ENCODE measurements at regions not wholly inside any gene's neighbourhood (a gene's known extent, or its start where the extent isn't known, plus 50 kb on each side); places are given as distances from the start of the nearest gene placed in this dataset.

DNA sequence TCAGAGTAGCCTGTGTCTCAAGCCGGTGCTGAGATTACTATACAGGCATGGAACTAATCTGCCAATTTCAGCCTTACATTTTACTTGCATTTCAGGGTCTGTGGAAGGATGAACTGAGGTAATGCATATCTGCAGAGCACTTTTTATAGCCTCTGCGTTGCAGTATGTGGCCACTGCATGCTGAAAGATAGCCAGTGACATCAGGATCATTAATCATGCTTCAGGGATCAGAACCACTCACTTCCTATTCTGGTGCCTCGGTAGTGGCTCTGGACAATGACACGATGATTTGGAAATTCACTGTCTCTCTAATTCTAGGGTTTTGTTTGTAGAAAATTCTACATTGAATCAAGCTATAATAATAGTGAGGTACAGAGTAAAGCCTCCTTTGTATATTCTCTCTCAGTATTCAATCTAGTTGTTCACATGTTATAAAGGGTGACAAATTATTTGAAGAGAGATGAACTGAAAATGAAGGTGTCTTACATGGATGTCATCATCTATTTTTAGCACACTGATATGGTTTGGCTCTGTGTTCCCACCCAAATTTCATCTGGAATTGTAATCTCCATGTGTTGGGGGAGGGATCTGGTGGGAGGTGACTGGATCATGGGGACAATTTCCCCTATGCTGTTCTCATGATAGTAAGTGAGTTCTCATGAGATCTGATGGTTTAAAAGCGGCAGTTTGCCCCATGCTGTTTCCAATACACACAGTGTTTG lies 554.3 kb upstream of the MIS18BP1 start (continued):
- TF ChIP-seq, protein P1, sequence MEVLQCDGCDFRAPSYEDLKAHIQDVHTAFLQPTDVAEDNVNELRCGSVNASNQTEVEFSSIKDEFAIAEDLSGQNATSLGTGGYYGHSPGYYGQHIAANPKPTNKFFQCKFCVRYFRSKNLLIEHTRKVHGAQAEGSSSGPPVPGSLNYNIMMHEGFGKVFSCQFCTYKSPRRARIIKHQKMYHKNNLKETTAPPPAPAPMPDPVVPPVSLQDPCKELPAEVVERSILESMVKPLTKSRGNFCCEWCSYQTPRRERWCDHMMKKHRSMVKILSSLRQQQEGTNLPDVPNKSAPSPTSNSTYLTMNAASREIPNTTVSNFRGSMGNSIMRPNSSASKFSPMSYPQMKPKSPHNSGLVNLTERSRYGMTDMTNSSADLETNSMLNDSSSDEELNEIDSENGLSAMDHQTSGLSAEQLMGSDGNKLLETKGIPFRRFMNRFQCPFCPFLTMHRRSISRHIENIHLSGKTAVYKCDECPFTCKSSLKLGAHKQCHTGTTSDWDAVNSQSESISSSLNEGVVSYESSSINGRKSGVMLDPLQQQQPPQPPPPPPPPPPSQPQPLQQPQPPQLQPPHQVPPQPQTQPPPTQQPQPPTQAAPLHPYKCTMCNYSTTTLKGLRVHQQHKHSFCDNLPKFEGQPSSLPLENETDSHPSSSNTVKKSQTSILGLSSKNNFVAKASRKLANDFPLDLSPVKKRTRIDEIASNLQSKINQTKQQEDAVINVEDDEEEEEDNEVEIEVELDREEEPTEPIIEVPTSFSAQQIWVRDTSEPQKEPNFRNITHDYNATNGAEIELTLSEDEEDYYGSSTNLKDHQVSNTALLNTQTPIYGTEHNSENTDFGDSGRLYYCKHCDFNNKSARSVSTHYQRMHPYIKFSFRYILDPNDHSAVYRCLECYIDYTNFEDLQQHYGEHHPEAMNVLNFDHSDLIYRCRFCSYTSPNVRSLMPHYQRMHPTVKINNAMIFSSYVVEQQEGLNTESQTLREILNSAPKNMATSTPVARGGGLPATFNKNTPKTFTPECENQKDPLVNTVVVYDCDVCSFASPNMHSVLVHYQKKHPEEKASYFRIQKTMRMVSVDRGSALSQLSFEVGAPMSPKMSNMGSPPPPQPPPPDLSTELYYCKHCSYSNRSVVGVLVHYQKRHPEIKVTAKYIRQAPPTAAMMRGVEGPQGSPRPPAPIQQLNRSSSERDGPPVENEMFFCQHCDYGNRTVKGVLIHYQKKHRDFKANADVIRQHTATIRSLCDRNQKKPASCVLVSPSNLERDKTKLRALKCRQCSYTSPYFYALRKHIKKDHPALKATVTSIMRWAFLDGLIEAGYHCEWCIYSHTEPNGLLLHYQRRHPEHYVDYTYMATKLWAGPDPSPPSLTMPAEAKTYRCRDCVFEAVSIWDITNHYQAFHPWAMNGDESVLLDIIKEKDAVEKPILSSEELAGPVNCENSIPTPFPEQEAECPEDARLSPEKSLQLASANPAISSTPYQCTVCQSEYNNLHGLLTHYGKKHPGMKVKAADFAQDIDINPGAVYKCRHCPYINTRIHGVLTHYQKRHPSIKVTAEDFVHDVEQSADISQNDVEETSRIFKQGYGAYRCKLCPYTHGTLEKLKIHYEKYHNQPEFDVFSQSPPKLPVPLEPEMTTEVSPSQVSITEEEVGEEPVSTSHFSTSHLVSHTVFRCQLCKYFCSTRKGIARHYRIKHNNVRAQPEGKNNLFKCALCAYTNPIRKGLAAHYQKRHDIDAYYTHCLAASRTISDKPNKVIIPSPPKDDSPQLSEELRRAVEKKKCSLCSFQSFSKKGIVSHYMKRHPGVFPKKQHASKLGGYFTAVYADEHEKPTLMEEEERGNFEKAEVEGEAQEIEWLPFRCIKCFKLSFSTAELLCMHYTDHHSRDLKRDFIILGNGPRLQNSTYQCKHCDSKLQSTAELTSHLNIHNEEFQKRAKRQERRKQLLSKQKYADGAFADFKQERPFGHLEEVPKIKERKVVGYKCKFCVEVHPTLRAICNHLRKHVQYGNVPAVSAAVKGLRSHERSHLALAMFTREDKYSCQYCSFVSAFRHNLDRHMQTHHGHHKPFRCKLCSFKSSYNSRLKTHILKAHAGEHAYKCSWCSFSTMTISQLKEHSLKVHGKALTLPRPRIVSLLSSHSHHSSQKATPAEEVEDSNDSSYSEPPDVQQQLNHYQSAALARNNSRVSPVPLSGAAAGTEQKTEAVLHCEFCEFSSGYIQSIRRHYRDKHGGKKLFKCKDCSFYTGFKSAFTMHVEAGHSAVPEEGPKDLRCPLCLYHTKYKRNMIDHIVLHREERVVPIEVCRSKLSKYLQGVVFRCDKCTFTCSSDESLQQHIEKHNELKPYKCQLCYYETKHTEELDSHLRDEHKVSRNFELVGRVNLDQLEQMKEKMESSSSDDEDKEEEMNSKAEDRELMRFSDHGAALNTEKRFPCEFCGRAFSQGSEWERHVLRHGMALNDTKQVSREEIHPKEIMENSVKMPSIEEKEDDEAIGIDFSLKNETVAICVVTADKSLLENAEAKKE (CRISPR knock-in tag; IDR thresholded peaks at IDR 0.05): no peak

DNA sequence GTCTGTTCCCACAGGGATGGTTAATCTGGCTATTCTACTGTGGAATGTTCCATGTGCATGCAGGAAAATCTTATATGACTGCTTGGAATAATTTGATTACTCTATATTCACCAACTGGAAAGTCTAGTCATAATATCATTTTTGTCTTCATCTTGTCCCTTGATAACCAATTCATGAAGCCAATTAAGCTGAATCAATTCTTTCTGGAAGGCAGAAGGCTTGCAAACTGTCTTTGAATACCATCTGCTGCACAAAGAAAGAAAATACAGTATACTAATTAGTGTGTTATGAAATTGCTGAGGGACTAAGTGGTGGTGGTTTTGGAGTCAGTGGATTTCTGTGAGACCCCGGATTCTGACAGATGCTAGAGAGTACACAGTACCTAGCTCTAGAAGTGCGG lies 546.5 kb upstream of the MIS18BP1 start:
- Histone ChIP-seq H3K36me3 (ENCODE audit: insufficient read depth) (no peaks in the 10 kb centered on the region), H3K27ac (ENCODE audit: low read depth) (no peak overlapping the region), H3K4me1 (ENCODE audit: insufficient read depth) (no peaks in the 10 kb centered on the region), H3K4me2 (no peak overlapping the region), H3K9me2 (ENCODE audit: insufficient read depth) (no peaks in the 10 kb centered on the region; the same call in 1 of the 2 replicates), H2AFZ (no peak overlapping the region), H3K27me3 (ENCODE audit: insufficient read depth) (no peaks in the 10 kb centered on the region), H4K20me1 (replicated peaks; ENCODE audit: insufficient read depth) (no peaks in the 10 kb centered on the region), H3K79me2 (replicated peaks; ENCODE audit: insufficient read depth) (no peaks in the 10 kb centered on the region), H3K4me3 (no peak overlapping the region), H3F3A (replicated peaks; ENCODE audit: low read depth) (no peaks in the 10 kb centered on the region)
- DNase-seq (ENCODE audit: low spot score) (no peak), ATAC-seq (no peak)
- H3K36me3 Mint-ChIP-seq (ENCODE audit: low read depth): peaks cover 4% of the 10 kb centered on the region; the same call in 1 of the 3 replicates
- H3K27me3 Mint-ChIP-seq (ENCODE audit: insufficient read depth, low read depth, poor library complexity): no peaks in the 10 kb centered on the region
- no peak overlapping the region for H3K27ac Mint-ChIP-seq
- no peaks in the 10 kb centered on the region for H3K4me1 Mint-ChIP-seq
- H3K9me3 Mint-ChIP-seq: peaks cover 5% of the 10 kb centered on the region; the same call in 1 of the 3 replicates
- no peak overlapping the region for H3K4me3 Mint-ChIP-seq
- TF ChIP-seq POLR2AphosphoS5 (IDR thresholded peaks at IDR 0.05; ENCODE audit: low read depth) (no peak), ZNF114 (CRISPR knock-in tag; IDR thresholded peaks at IDR 0.05) (no peak), STAT1 (IDR thresholded peaks at IDR 0.05; ENCODE audit: unreplicated experiment) (no peak), EZH2 (IDR thresholded peaks at IDR 0.05; ENCODE audit: low read depth, unreplicated experiment) (no peak), EZH2phosphoT487 (IDR thresholded peaks at IDR 0.05; ENCODE audit: unreplicated experiment) (no peak)
- TF ChIP-seq, protein P2, sequence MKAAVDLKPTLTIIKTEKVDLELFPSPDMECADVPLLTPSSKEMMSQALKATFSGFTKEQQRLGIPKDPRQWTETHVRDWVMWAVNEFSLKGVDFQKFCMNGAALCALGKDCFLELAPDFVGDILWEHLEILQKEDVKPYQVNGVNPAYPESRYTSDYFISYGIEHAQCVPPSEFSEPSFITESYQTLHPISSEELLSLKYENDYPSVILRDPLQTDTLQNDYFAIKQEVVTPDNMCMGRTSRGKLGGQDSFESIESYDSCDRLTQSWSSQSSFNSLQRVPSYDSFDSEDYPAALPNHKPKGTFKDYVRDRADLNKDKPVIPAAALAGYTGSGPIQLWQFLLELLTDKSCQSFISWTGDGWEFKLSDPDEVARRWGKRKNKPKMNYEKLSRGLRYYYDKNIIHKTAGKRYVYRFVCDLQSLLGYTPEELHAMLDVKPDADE (IDR thresholded peaks at IDR 0.05): no peak
- TF ChIP-seq, protein P3, sequence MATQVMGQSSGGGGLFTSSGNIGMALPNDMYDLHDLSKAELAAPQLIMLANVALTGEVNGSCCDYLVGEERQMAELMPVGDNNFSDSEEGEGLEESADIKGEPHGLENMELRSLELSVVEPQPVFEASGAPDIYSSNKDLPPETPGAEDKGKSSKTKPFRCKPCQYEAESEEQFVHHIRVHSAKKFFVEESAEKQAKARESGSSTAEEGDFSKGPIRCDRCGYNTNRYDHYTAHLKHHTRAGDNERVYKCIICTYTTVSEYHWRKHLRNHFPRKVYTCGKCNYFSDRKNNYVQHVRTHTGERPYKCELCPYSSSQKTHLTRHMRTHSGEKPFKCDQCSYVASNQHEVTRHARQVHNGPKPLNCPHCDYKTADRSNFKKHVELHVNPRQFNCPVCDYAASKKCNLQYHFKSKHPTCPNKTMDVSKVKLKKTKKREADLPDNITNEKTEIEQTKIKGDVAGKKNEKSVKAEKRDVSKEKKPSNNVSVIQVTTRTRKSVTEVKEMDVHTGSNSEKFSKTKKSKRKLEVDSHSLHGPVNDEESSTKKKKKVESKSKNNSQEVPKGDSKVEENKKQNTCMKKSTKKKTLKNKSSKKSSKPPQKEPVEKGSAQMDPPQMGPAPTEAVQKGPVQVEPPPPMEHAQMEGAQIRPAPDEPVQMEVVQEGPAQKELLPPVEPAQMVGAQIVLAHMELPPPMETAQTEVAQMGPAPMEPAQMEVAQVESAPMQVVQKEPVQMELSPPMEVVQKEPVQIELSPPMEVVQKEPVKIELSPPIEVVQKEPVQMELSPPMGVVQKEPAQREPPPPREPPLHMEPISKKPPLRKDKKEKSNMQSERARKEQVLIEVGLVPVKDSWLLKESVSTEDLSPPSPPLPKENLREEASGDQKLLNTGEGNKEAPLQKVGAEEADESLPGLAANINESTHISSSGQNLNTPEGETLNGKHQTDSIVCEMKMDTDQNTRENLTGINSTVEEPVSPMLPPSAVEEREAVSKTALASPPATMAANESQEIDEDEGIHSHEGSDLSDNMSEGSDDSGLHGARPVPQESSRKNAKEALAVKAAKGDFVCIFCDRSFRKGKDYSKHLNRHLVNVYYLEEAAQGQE (IDR thresholded peaks at IDR 0.05; ENCODE audit: unreplicated experiment): no peak

Measured in GM23338 (cell line).